ENCODE measurements at regions not wholly inside any gene's neighbourhood (a gene's known extent, or its start where the extent isn't known, plus 50 kb on each side); places are given as distances from the start of the nearest gene placed in this dataset.

GRCh38 chr5:68793074-68793473, 300.7 kb upstream of the SLC30A5 start:
- TF ChIP-seq CTCF (conservative IDR thresholded peaks at IDR 0.05 in 1 of 2, IDR thresholded peaks at IDR 0.05 in 1 of 2; ENCODE audit: extremely low read depth in 1 of 2, insufficient read depth in 1 of 2, low read depth in 1 of 2, low read length in 2 of 2) (no peak), EZH2 (IDR thresholded peaks at IDR 0.05; ENCODE audit: borderline replicate concordance, low read length) (no peak)
